K562 (cell line): ENCODE measurements at regions not wholly inside any gene's neighbourhood (a gene's known extent, or its start where the extent isn't known, plus 50 kb on each side); places are given as distances from the start of the nearest gene placed in this dataset.

Source experiments
- ATAC-seq: fragments of 200-7000 bp; cut with Tn5 transposase; 3 replicates; pipeline ENCODE4 v1.9.1; 2020; ENCODE audit warnings: moderate library complexity
- BruUV-seq: library from RNA; stranded (reverse); fragments of 400-500 nt; replicated peaks from 2 replicates; lab custom pipeline; 2021; lab: Mats Ljungman, UMichigan
- CTCF ChIA-PET: fragments of 300-600 bp; formaldehyde crosslinking; extraction: SDS; loops from one replicate; lab custom pipeline; 2021; ENCODE audit warnings: low intra/inter-chr PET ratio; lab: Yijun Ruan, JAX
- POLR2A ChIA-PET: fragments of 300-600, 350-650 bp; sonication (Branson Sonifier 250); formaldehyde crosslinking; extraction: SDS; loops from one replicate; lab custom pipeline; 2021; ENCODE audit warnings: antibody characterized with exemption, inconsistent platforms; lab: Yijun Ruan, JAX
- DNase-seq, 4 experiments: peaks; one replicate each; pipeline versions ENCODE4 v3.0.0 to v3.0.0-alpha.2; 2011 to 2018; ENCODE audit warnings: low spot score in 3 of 4, mixed read lengths in 3 of 4; ENCODE audit errors: extremely low read depth in 1 of 4
- FAIRE-seq: peaks from 2 replicates; lab custom pipeline; 2011; peaks lifted over from hg19 to GRCh38; lab: Jason Lieb, UNC
- H2AFZ ChIP-seq: 2 replicates; pipeline ENCODE4 v1.6.0; 2011; ENCODE audit warnings: low read depth, low read length, control low read depth, inconsistent platforms
- H3K27ac ChIP-seq: fragments of 200-600 bp; 3 replicates; pipeline ENCODE4 v1.8.0; 2011; ENCODE audit warnings: low read depth, mild to moderate bottlenecking, control low read depth, inconsistent platforms, low read length, moderate library complexity, mixed read lengths; ENCODE audit errors: extremely low read depth
- H3K27me3 ChIP-seq, 2 experiments: fragments of 300-600 bp in 1 of 2; 2 replicates in 1 of 2; 3 replicates in 1 of 2; pipeline versions ENCODE4 v1.6.0 to v1.8.0; 2011; ENCODE audit warnings: inconsistent platforms in 2 of 2, low read length in 2 of 2, mild to moderate bottlenecking in 1 of 2, mixed read lengths in 1 of 2, moderate library complexity in 1 of 2; ENCODE audit not compliant: control insufficient read depth in 2 of 2, insufficient read depth in 2 of 2
- H3K36me3 ChIP-seq: fragments of 300-600 bp; 3 replicates; pipeline ENCODE4 v1.8.0; 2011; ENCODE audit warnings: mild to moderate bottlenecking, low read length, inconsistent platforms; ENCODE audit not compliant: control insufficient read depth, insufficient read depth
- H3K4me1 ChIP-seq, 2 experiments: fragments of 200-600 bp in 1 of 2; replicated peaks in 1 of 2; 2 replicates in 1 of 2; 3 replicates in 1 of 2; pipeline versions ENCODE4 v1.5.1 to v1.8.0; 2011; ENCODE audit warnings: inconsistent platforms in 2 of 2, low read length in 2 of 2, mild to moderate bottlenecking in 1 of 2, mixed read lengths in 1 of 2, moderate library complexity in 1 of 2; ENCODE audit not compliant: control insufficient read depth in 2 of 2, insufficient read depth in 2 of 2
- H3K4me2 ChIP-seq: 2 replicates; pipeline ENCODE4 v1.6.1; 2011; ENCODE audit warnings: low read length, control low read depth, inconsistent platforms, mixed read lengths; ENCODE audit not compliant: insufficient read depth
- H3K4me3 ChIP-seq: fragments of 200-600 bp; sonication (generic), shearing (Covaris generic); 2 replicates; pipeline ENCODE4 v1.5.1; 2016; ENCODE audit warnings: control low read depth, inconsistent platforms
- H3K79me2 ChIP-seq: fragments of 200-600 bp; 3 replicates; pipeline ENCODE4 v1.8.0; 2011; ENCODE audit warnings: low read length, inconsistent platforms; ENCODE audit not compliant: control insufficient read depth, insufficient read depth
- H3K9ac ChIP-seq, 2 experiments: 2 replicates each; pipeline versions ENCODE4 v1.6.0 to v1.6.1; 2011; ENCODE audit warnings: low read depth in 2 of 2, low read length in 2 of 2, control low read depth in 1 of 2, inconsistent platforms in 1 of 2, mild to moderate bottlenecking in 1 of 2, mixed read lengths in 1 of 2; ENCODE audit not compliant: insufficient read depth in 1 of 2
- H3K9me1 ChIP-seq: one replicate; pipeline ENCODE4 v1.6.0; 2011; ENCODE audit warnings: inconsistent platforms, mild to moderate bottlenecking, low read length, moderate library complexity; ENCODE audit not compliant: control insufficient read depth, insufficient read depth
- H3K9me3 ChIP-seq: replicated peaks from 2 replicates; pipeline ENCODE4 v1.5.1; 2011; ENCODE audit warnings: low read depth, low read length, inconsistent platforms; ENCODE audit not compliant: control insufficient read depth, insufficient read depth
- H4K20me1 ChIP-seq: replicated peaks from 2 replicates; pipeline ENCODE4 v1.6.1; 2011; ENCODE audit warnings: low read length, inconsistent platforms, mixed read lengths; ENCODE audit not compliant: control insufficient read depth, insufficient read depth
- HLTF ChIP-seq: fragments of 450-650 bp; IDR thresholded peaks from 2 replicates; pipeline ENCODE4 v1.6.1; 2016
- NEUROD1 ChIP-seq: fragments of 150-350 bp; IDR thresholded peaks from 2 replicates; pipeline ENCODE4 v1.6.1; 2014; ENCODE audit warnings: borderline replicate concordance, low read length, low read depth; ENCODE audit not compliant: partially characterized antibody
- NFXL1 ChIP-seq: fragments of 450-650 bp; formaldehyde crosslinking; IDR thresholded peaks from 2 replicates; pipeline ENCODE4 v1.4.0; 2021; ENCODE audit warnings: mild to moderate bottlenecking
- RBM17 ChIP-seq: fragments of 200-400 bp; formaldehyde crosslinking; IDR thresholded peaks from 2 replicates; pipeline ENCODE4 v1.6.1; 2017; ENCODE audit warnings: low read depth, mild to moderate bottlenecking, low read length, borderline replicate concordance
- SMARCA4 ChIP-seq: fragments of 450-650 bp; IDR thresholded peaks from 2 replicates; pipeline ENCODE4 v1.6.1; 2016
- ZFP1 ChIP-seq: fragments of 450-650 bp; formaldehyde crosslinking; IDR thresholded peaks from 2 replicates; pipeline ENCODE4 v1.4.0; 2020; ENCODE audit warnings: mild to moderate bottlenecking, mixed read lengths
- ZNF586 ChIP-seq: fragments of 450-650 bp; formaldehyde crosslinking; conservative IDR thresholded peaks from 2 replicates; pipeline ENCODE4 v1.4.0; 2020; ENCODE audit warnings: mild to moderate bottlenecking, moderate library complexity
- WGBS: fragments of 100-300 bp; shearing (Covaris generic); methylation state at CpG from one replicate; pipeline ENCODE4 v1.1.6; 2016; ENCODE audit warnings: low coverage, mixed read lengths; ENCODE audit not compliant: insufficient coverage; ENCODE audit errors: missing lambda C conversion rate; 5-methylcytosine and 5-hydroxymethylcytosine counted together
- in situ Hi-C: fragments of 300-500 bp; cut with MboI; formaldehyde crosslinking; loops from 4 replicates; pipeline ENCODE4 v1.15.0; 2018; ENCODE audit warnings: inconsistent platforms, mixed read lengths
- intact Hi-C: fragments of 100-400 bp; cut with micrococcal nuclease; formaldehyde crosslinking; loops from 2 replicates; pipeline ENCODE4 v1.14.2; 2022
- TF ChIP-seq, protein P1 (sequence below): fragments of 450-650 bp; IDR thresholded peaks from 2 replicates; pipeline ENCODE4 v1.7.0; 2016; ENCODE audit warnings: borderline replicate concordance
- TF ChIP-seq, protein P2 (sequence below): sonication (generic); formaldehyde crosslinking; IDR thresholded peaks from 2 replicates; pipeline ENCODE4 v1.8.0; 2022; ENCODE audit warnings: mild to moderate bottlenecking, missing genetic modification reagents
- TF ChIP-seq, protein P3 (sequence below), 3 experiments: fragments of 200-800 bp in 1 of 3; sonication (Bioruptor generic) in 1 of 3; sonication (generic) in 1 of 3; formaldehyde crosslinking in 1 of 3; IDR thresholded peaks; 2 replicates each; pipeline versions ENCODE4 v1.6.1 to v1.8.0; 2016 to 2022; ENCODE audit warnings: mild to moderate bottlenecking in 2 of 3, missing compliant biosample characterization in 2 of 3, missing genetic modification characterization in 2 of 3, missing genetic modification reagents in 1 of 3
- TF ChIP-seq, protein P4 (sequence below): fragments of 450-650 bp; formaldehyde crosslinking; IDR thresholded peaks from 2 replicates; pipeline ENCODE4 v1.4.0; 2022; ENCODE audit warnings: mild to moderate bottlenecking, moderate library complexity

DNA sequence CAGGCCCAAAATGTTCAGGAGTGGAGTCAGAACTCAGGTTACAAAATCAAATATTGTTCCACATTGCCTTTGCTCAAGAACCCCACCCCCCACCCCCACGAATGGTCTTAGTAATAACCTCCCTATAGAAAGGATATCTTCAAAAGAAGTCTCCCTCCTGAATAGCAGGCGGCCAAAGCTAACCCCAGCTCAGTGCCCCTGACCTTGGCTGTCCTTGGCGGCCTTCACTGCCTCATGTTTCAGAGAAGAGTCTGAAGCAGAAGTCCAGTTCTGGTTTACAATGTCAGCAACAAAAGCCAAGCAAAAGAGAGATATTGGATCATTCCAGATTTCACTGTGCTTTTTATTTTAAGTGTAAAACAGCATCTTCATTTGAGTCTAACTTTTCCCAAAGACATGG is 476.5 kb upstream of the NRP1 start (continued):
- TF ChIP-seq, protein P1, sequence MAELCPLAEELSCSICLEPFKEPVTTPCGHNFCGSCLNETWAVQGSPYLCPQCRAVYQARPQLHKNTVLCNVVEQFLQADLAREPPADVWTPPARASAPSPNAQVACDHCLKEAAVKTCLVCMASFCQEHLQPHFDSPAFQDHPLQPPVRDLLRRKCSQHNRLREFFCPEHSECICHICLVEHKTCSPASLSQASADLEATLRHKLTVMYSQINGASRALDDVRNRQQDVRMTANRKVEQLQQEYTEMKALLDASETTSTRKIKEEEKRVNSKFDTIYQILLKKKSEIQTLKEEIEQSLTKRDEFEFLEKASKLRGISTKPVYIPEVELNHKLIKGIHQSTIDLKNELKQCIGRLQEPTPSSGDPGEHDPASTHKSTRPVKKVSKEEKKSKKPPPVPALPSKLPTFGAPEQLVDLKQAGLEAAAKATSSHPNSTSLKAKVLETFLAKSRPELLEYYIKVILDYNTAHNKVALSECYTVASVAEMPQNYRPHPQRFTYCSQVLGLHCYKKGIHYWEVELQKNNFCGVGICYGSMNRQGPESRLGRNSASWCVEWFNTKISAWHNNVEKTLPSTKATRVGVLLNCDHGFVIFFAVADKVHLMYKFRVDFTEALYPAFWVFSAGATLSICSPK = no peak

DNA sequence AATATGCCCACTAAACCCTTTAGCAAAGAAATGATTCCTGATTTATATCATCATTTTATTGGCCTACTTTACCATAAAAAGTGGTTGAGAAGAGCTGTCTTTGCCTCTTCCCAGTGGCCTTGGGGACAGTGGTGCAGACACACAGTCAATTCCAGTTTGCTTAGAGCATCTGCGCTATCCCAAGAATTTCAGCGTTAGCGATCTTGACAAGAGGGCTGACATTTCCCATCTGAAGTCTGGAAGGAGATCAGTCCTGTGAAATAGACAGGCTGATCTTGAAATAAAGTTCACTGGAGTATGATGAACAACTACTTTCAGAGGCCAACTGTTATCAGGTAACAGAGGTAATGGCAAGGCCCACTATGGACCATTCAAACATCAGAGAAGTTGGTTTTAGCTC is 475.3 kb upstream of the NRP1 start:
- no peaks in the 10 kb centered on the region for H4K20me1 ChIP-seq
- BruUV-seq = no TSS peak
- POLR2A ChIA-PET = no interaction called here

More for the DNA sequence above, 475.3 kb upstream of the NRP1 start:
- no peak for ATAC-seq
- no peak overlapping the region for H3K9ac ChIP-seq
- 9% methylated on average over 3 of the region's 3 CpGs for WGBS
- no peak for TF ChIP-seq ZNF586 (CRISPR knock-in tag)
- no peak for TF ChIP-seq NFXL1
- TF ChIP-seq, protein P2, sequence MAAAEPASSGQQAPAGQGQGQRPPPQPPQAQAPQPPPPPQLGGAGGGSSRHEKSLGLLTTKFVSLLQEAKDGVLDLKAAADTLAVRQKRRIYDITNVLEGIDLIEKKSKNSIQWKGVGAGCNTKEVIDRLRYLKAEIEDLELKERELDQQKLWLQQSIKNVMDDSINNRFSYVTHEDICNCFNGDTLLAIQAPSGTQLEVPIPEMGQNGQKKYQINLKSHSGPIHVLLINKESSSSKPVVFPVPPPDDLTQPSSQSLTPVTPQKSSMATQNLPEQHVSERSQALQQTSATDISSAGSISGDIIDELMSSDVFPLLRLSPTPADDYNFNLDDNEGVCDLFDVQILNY (CRISPR knock-in tag) = no peak
- no peak for TF ChIP-seq NEUROD1
- no peak for TF ChIP-seq RBM17
- no peak for TF ChIP-seq ZFP1
- TF ChIP-seq SMARCA4 = no peak
- TF ChIP-seq, protein P3, sequence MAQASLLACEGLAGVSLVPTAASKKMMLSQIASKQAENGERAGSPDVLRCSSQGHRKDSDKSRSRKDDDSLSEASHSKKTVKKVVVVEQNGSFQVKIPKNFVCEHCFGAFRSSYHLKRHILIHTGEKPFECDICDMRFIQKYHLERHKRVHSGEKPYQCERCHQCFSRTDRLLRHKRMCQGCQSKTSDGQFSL (CRISPR knock-in tag; IDR thresholded peaks at IDR 0.05) = no peak
- TF ChIP-seq, protein P3 (tag; IDR thresholded peaks at IDR 0.05) = no peak
- TF ChIP-seq HLTF = no peak
- TF ChIP-seq, protein P4, sequence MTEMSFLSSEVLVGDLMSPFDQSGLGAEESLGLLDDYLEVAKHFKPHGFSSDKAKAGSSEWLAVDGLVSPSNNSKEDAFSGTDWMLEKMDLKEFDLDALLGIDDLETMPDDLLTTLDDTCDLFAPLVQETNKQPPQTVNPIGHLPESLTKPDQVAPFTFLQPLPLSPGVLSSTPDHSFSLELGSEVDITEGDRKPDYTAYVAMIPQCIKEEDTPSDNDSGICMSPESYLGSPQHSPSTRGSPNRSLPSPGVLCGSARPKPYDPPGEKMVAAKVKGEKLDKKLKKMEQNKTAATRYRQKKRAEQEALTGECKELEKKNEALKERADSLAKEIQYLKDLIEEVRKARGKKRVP (CRISPR knock-in tag) = no peak
- CTCF ChIA-PET = no interaction called here
- H3K27me3 ChIP-seq = no peaks in the 10 kb centered on the region; a peak in 2 of 5 replicates
- no peaks in the 10 kb centered on the region for H3K9me3 ChIP-seq
- no peak overlapping the region for H3K4me3 ChIP-seq
- no peak overlapping the region for H3K4me2 ChIP-seq
- intact Hi-C loops (no loop called here), in situ Hi-C loops (no loop called here)
- no peak overlapping the region for H3K27ac ChIP-seq
- H3K36me3 ChIP-seq = no peaks in the 10 kb centered on the region
- no peaks in the 10 kb centered on the region for H3K4me1 ChIP-seq
- H3K9me1 ChIP-seq = no peaks in the 10 kb centered on the region
- FAIRE-seq = no peak
- H3K79me2 ChIP-seq = no peaks in the 10 kb centered on the region
- DNase-seq = no peak
- H2AFZ ChIP-seq = no peak overlapping the region
